Common myeloid progenitor, CD34-positive (primary cell): ENCODE measurements at regions not wholly inside any gene's neighbourhood (a gene's known extent, or its start where the extent isn't known, plus 50 kb on each side); places are given as distances from the start of the nearest gene placed in this dataset.

Experiments used
- CTCF ChIA-PET: fragments of 350-600 bp; sonication (Branson Sonifier 250); formaldehyde crosslinking; loops from one replicate; lab custom pipeline; 2021; ENCODE audit warnings: antibody characterized with exemption; lab: Charles Lee
- POLR2A ChIA-PET: fragments of 350-600 bp; sonication (Branson Sonifier 250); formaldehyde crosslinking; loops from one replicate; lab custom pipeline; 2021; ENCODE audit warnings: antibody characterized with exemption; lab: Charles Lee
- DNase-seq, 3 donors: peaks; one replicate each; pipeline versions ENCODE4 v3.0.0 to v3.0.0-alpha.2; 2013
- H3K27ac ChIP-seq, 2 experiments: 1 replicate in 1 of 2; 2 replicates in 1 of 2; pipeline ENCODE4 v1.7.0; 2013; ENCODE audit warnings: inconsistent platforms in 2 of 2, low read length in 2 of 2, mild to moderate bottlenecking in 2 of 2, low read depth in 1 of 2, moderate library complexity in 1 of 2; ENCODE audit not compliant: severe bottlenecking in 2 of 2, insufficient read depth in 1 of 2, poor library complexity in 1 of 2
- H3K27me3 ChIP-seq, 5 experiments: replicated peaks in 2 of 5; 1 replicate in 3 of 5; 2 replicates in 2 of 5; pipeline versions ENCODE4 v1.6.1 to v1.7.0; 2013; ENCODE audit warnings: low read length in 4 of 5, mild to moderate bottlenecking in 2 of 5, moderate library complexity in 2 of 5, inconsistent platforms in 1 of 5; ENCODE audit not compliant: insufficient read depth in 5 of 5, control insufficient read depth in 4 of 5
- H3K36me3 ChIP-seq, 4 experiments: 1 replicate in 2 of 4; 2 replicates in 2 of 4; pipeline versions ENCODE4 v1.6.1 to v1.7.0; 2013; ENCODE audit warnings: low read length in 3 of 4, control low read depth in 1 of 4, mild to moderate bottlenecking in 1 of 4; ENCODE audit not compliant: control insufficient read depth in 4 of 4, insufficient read depth in 4 of 4
- H3K4me1 ChIP-seq, 4 experiments: 1 replicate in 3 of 4; 2 replicates in 1 of 4; pipeline versions ENCODE4 v1.6.1 to v1.7.1; 2013; ENCODE audit warnings: low read length in 3 of 4, mild to moderate bottlenecking in 3 of 4, control low read depth in 1 of 4, inconsistent platforms in 1 of 4, moderate library complexity in 1 of 4; ENCODE audit not compliant: control insufficient read depth in 4 of 4, insufficient read depth in 4 of 4; ENCODE audit errors: control extremely low read depth in 1 of 4
- H3K4me3 ChIP-seq, 7 experiments: 1 replicate in 4 of 7; 2 replicates in 3 of 7; pipeline versions ENCODE4 v1.5.1 to v1.7.0; 2013; ENCODE audit warnings: mild to moderate bottlenecking in 7 of 7, low read length in 6 of 7, moderate library complexity in 6 of 7, inconsistent platforms in 2 of 7, low read depth in 2 of 7, control low read depth in 1 of 7; ENCODE audit not compliant: insufficient read depth in 4 of 7, control insufficient read depth in 1 of 7; ENCODE audit errors: extremely low read depth in 1 of 7
- H3K9me3 ChIP-seq, 5 experiments: 1 replicate in 4 of 5; 2 replicates in 1 of 5; pipeline versions ENCODE4 v1.6.1 to v1.7.1; 2013; ENCODE audit warnings: low read length in 4 of 5, mild to moderate bottlenecking in 2 of 5, inconsistent platforms in 1 of 5, low read depth in 1 of 5, moderate library complexity in 1 of 5; ENCODE audit not compliant: control insufficient read depth in 4 of 5, insufficient read depth in 2 of 5; ENCODE audit errors: control extremely low read depth in 1 of 5
- WGBS: methylation state at CpG from one replicate; pipeline ENCODE4 v1.1.5; 2013; ENCODE audit not compliant: insufficient coverage; 5-methylcytosine and 5-hydroxymethylcytosine counted together

GRCh38 chr14:29215853-29216252 lies 449.3 kb downstream of the FOXG1 start:
- ChIA-PET CTCF (interaction anchor here (1.4 kb wide), 1 partner anchor 16 kb away, joined by 3 read pairs; no protein-coding TSS in a partner anchor), POLR2A (no interaction called here)
- no peak overlapping the region for H3K27ac ChIP-seq
- peaks cover 0 to 5% (median 0%) of the 10 kb centered on the region in 5 experiments for H3K27me3 ChIP-seq
- no peaks in the 10 kb centered on the region for H3K4me1 ChIP-seq
- no peaks in the 10 kb centered on the region for H3K9me3 ChIP-seq
- WGBS = 86% methylated on average over 1 of the region's 3 CpGs
- H3K4me3 ChIP-seq = no peak overlapping the region
- no peak for DNase-seq
- no peaks in the 10 kb centered on the region for H3K36me3 ChIP-seq

- no peak for DNase-seq
- H3K36me3 ChIP-seq = no peaks in the 10 kb centered on the region
- ChIA-PET CTCF (no interaction called here), POLR2A (no interaction called here)
- no peaks in the 10 kb centered on the region for H3K9me3 ChIP-seq
- no peak overlapping the region for H3K27ac ChIP-seq
- 86% methylated on average over 2 of the region's 9 CpGs for WGBS
- H3K4me3 ChIP-seq = no peak overlapping the region
- H3K4me1 ChIP-seq = no peaks in the 10 kb centered on the region
- H3K27me3 ChIP-seq = peaks cover 0 to 6% (median 0%) of the 10 kb centered on the region in 5 experiments
Measured at GRCh38 chr14:29216268-29217232, 450.0 kb downstream of the FOXG1 start.

GRCh38 chr14:29217813-29218450 lies 451.3 kb downstream of the FOXG1 start:
- 100% methylated on average over 2 of the region's 5 CpGs for WGBS
- no peak overlapping the region for H3K27ac ChIP-seq
- CTCF ChIA-PET = no interaction called here
- DNase-seq = no peak
- POLR2A ChIA-PET = no interaction called here
- no peaks in the 10 kb centered on the region for H3K9me3 ChIP-seq
- H3K36me3 ChIP-seq = no peaks in the 10 kb centered on the region
- H3K27me3 ChIP-seq = peaks cover 0 to 6% (median 0%) of the 10 kb centered on the region in 5 experiments
- no peaks in the 10 kb centered on the region for H3K4me1 ChIP-seq
- no peak overlapping the region for H3K4me3 ChIP-seq

GRCh38 chr14:29220072-29220471 lies 453.5 kb downstream of the FOXG1 start:
- WGBS = 0% methylated on average over 1 of the region's 4 CpGs
- DNase-seq = no peak
- H3K4me3 ChIP-seq = no peak overlapping the region
- H3K27ac ChIP-seq = no peak overlapping the region
- H3K36me3 ChIP-seq = no peaks in the 10 kb centered on the region
- POLR2A ChIA-PET = no interaction called here
- H3K27me3 ChIP-seq = peaks cover 0 to 6% (median 0%) of the 10 kb centered on the region in 5 experiments
- no peaks in the 10 kb centered on the region for H3K4me1 ChIP-seq
- H3K9me3 ChIP-seq = no peaks in the 10 kb centered on the region
- CTCF ChIA-PET = no interaction called here

DNA sequence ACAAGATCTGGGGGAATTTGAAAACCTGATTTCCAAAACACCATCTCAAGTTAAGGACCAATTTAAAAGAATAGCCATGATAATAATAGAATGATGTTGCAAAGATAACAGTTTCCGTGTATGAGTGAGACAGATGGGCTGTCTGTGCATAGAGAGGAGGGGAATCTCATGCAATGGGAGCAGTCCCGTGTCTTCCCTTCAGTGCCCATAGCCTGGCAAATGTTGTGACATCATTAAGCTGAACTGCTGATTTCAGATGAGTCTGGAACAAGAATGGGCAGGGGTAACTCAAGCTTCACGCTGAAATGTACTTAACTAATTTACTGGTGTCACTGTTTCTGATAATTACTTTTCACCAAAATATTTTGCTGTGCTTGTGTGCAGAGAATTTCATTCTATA lies 454.0 kb downstream of the FOXG1 start:
- Histone ChIP-seq H3K9me3 (no peaks in the 10 kb centered on the region), H3K36me3 (no peaks in the 10 kb centered on the region), H3K4me3 (no peak overlapping the region), H3K4me1 (no peaks in the 10 kb centered on the region), H3K27me3 (peaks cover 0 to 6% (median 0%) of the 10 kb centered on the region in 5 experiments), H3K27ac (no peak overlapping the region)
- POLR2A ChIA-PET = no interaction called here
- CTCF ChIA-PET = no interaction called here
- no peak for DNase-seq
- WGBS = 78% methylated on average over 2 of the region's 3 CpGs

DNA sequence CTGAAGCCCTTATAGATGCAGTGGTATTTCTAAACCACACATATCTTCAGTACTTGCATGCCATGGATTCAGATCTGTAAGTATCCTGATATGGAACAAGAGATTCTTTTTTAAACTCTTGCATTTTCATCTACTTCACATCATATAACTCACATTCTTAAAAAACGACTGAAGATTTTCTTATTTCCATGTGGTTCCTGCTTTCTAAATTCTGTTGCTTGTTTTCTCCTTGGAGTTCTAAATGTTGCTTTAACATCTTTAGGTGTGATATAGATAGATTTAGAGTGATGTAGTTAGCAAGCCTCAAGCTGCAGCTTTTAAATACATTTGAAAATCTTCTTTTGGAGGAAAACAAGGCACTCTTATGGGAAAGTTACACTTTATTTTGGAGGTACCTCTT lies 455.4 kb downstream of the FOXG1 start:
- no CpG with 5 or more reads among the region's 1 CpG for WGBS
- no peaks in the 10 kb centered on the region for H3K4me1 ChIP-seq
- no peaks in the 10 kb centered on the region for H3K36me3 ChIP-seq
- no peak overlapping the region for H3K27ac ChIP-seq
- H3K4me3 ChIP-seq = no peak overlapping the region
- POLR2A ChIA-PET = no interaction called here
- peaks cover 0 to 4% (median 0%) of the 10 kb centered on the region in 5 experiments for H3K27me3 ChIP-seq
- H3K9me3 ChIP-seq = no peaks in the 10 kb centered on the region
- no peak for DNase-seq
- CTCF ChIA-PET = no interaction called here
